ENCODE measurements at regions not wholly inside any gene's neighbourhood (a gene's known extent, or its start where the extent isn't known, plus 50 kb on each side); places are given as distances from the start of the nearest gene placed in this dataset.

GRCh38 chr2:241939541-241939940, 70.0 kb downstream of the RTP5 start:
- H3K27ac Mint-ChIP-seq, result no peak overlapping the region
- no peak for TF ChIP-seq CTCF (IDR thresholded peaks at IDR 0.05; ENCODE audit: unreplicated experiment)

GRCh38 chr2:241940329-241940728, 70.8 kb downstream of the RTP5 start:
- no peak overlapping the region for H3K4me3 Mint-ChIP-seq
- no peak for DNase-seq (ENCODE audit: low spot score in 2 of 2, unreplicated experiment in 2 of 2)
- peaks cover 6% of the 10 kb centered on the region for H3K36me3 Mint-ChIP-seq
- no peak overlapping the region for H3K27ac Mint-ChIP-seq
- H3K9me3 Mint-ChIP-seq, result peaks cover 20% of the 10 kb centered on the region
- no peaks in the 10 kb centered on the region for H3K4me1 Mint-ChIP-seq
- TF ChIP-seq CTCF (IDR thresholded peaks at IDR 0.05; ENCODE audit: unreplicated experiment), result no peak
- peaks cover 8% of the 10 kb centered on the region for H3K27me3 Mint-ChIP-seq (ENCODE audit: low read depth)

More at GRCh38 chr2:241939541-241939940, 70.0 kb downstream of the RTP5 start:
- Mint-ChIP-seq H3K27me3 (ENCODE audit: low read depth) (peaks cover 3% of the 10 kb centered on the region), H3K4me3 (no peak overlapping the region), H3K4me1 (no peaks in the 10 kb centered on the region), H3K36me3 (peaks cover 6% of the 10 kb centered on the region), H3K9me3 (peaks cover 21% of the 10 kb centered on the region)
- DNase-seq (ENCODE audit: low spot score in 2 of 2, unreplicated experiment in 2 of 2), result no peak

GRCh38 chr2:241941691-241942301, 72.3 kb downstream of the RTP5 start:
- no peak for DNase-seq (ENCODE audit: low spot score in 2 of 2, unreplicated experiment in 2 of 2)
- TF ChIP-seq CTCF (IDR thresholded peaks at IDR 0.05; ENCODE audit: unreplicated experiment), result no peak
- no peak overlapping the region for H3K4me3 Mint-ChIP-seq

GRCh38 chr2:241942416-241943208, 73.1 kb downstream of the RTP5 start:
- no peaks in the 10 kb centered on the region for H3K4me1 Mint-ChIP-seq
- H3K27me3 Mint-ChIP-seq (ENCODE audit: low read depth), result peaks cover 29% of the 10 kb centered on the region
- H3K9me3 Mint-ChIP-seq, result peaks cover 11% of the 10 kb centered on the region
- H3K4me3 Mint-ChIP-seq, result no peak overlapping the region
- H3K27ac Mint-ChIP-seq, result no peak overlapping the region
- DNase-seq (ENCODE audit: low spot score in 2 of 2, unreplicated experiment in 2 of 2), result no peak
- peaks cover 3% of the 10 kb centered on the region for H3K36me3 Mint-ChIP-seq
- TF ChIP-seq CTCF (IDR thresholded peaks at IDR 0.05; ENCODE audit: unreplicated experiment), result no peak

More at GRCh38 chr2:241941691-241942301, 72.3 kb downstream of the RTP5 start:
- H3K27me3 Mint-ChIP-seq (ENCODE audit: low read depth), result peaks cover 21% of the 10 kb centered on the region
- H3K4me1 Mint-ChIP-seq, result no peaks in the 10 kb centered on the region
- no peak overlapping the region for H3K27ac Mint-ChIP-seq
- H3K36me3 Mint-ChIP-seq, result peaks cover 3% of the 10 kb centered on the region
- peaks cover 11% of the 10 kb centered on the region for H3K9me3 Mint-ChIP-seq

GRCh38 chr2:241943209-241943850, 73.8 kb downstream of the RTP5 start:
- H3K36me3 Mint-ChIP-seq, result peaks cover 3% of the 10 kb centered on the region
- no peaks in the 10 kb centered on the region for H3K4me1 Mint-ChIP-seq
- TF ChIP-seq CTCF (IDR thresholded peaks at IDR 0.05; ENCODE audit: unreplicated experiment), result no peak
- H3K9me3 Mint-ChIP-seq, result peaks cover 11% of the 10 kb centered on the region
- peaks cover 32% of the 10 kb centered on the region for H3K27me3 Mint-ChIP-seq (ENCODE audit: low read depth)
- DNase-seq (ENCODE audit: low spot score in 2 of 2, unreplicated experiment in 2 of 2), result no peak
- H3K4me3 Mint-ChIP-seq, result no peak overlapping the region
- H3K27ac Mint-ChIP-seq, result no peak overlapping the region

Data from mesothelial cell of epicardium (in vitro differentiated cells).